ENCODE measurements at regions not wholly inside any gene's neighbourhood (a gene's known extent, or its start where the extent isn't known, plus 50 kb on each side); places are given as distances from the start of the nearest gene placed in this dataset.

- no peak for TF ChIP-seq NFRKB (IDR thresholded peaks at IDR 0.05)
- TF ChIP-seq ZSCAN29 (CRISPR knock-in tag; conservative IDR thresholded peaks at IDR 0.05), result no peak
- no peak for TF ChIP-seq PCBP1 (IDR thresholded peaks at IDR 0.05; ENCODE audit: borderline replicate concordance, low read depth, low read length)
- no peak for TF ChIP-seq CTCF (CRISPR knock-in tag; IDR thresholded peaks at IDR 0.05)
- TF ChIP-seq EZH2 (conservative IDR thresholded peaks at IDR 0.05; ENCODE audit: low read depth, low read length), result no peak
- TF ChIP-seq ZNF761 (CRISPR knock-in tag; conservative IDR thresholded peaks at IDR 0.05), result no peak
- TF ChIP-seq ZNF782 (CRISPR knock-in tag; IDR thresholded peaks at IDR 0.05; ENCODE audit: borderline replicate concordance), result no peak
- TF ChIP-seq HNF1A (IDR thresholded peaks at IDR 0.05; ENCODE audit: low read depth), result no peak
- no peak for TF ChIP-seq HNF1A (CRISPR knock-in tag; IDR thresholded peaks at IDR 0.05; ENCODE audit: borderline replicate concordance)
- TF ChIP-seq CEBPB (IDR thresholded peaks at IDR 0.05; ENCODE audit: borderline replicate concordance, low read depth, low read length), result no peak
- no peak for TF ChIP-seq ETV6 (CRISPR knock-in tag; conservative IDR thresholded peaks at IDR 0.05)
- TF ChIP-seq ZNF75D (CRISPR knock-in tag; IDR thresholded peaks at IDR 0.05; ENCODE audit: borderline replicate concordance), result no peak
- no peak for TF ChIP-seq TGIF2 (CRISPR knock-in tag; IDR thresholded peaks at IDR 0.05)
Observed at GRCh38 chr10:129059977-129060376, 407.1 kb upstream of the MGMT start.

Data from HepG2 (cell line).